ENCODE measurements at regions not wholly inside any gene's neighbourhood (a gene's known extent, or its start where the extent isn't known, plus 50 kb on each side); places are given as distances from the start of the nearest gene placed in this dataset.

GRCh38 chr6:128727500-128727899 lies 155.4 kb upstream of the LAMA2 start:
- TF ChIP-seq CTCF (conservative IDR thresholded peaks at IDR 0.05; ENCODE audit: low read depth, low read length): no peak
- no peak for TF ChIP-seq EZH2 (IDR thresholded peaks at IDR 0.05; ENCODE audit: low read length, unreplicated experiment)
